Panc1 (cell line): ENCODE measurements at regions not wholly inside any gene's neighbourhood (a gene's known extent, or its start where the extent isn't known, plus 50 kb on each side); places are given as distances from the start of the nearest gene placed in this dataset.

ENCODE experiments used
- ATAC-seq: fragments of 200-7000 bp; cut with Tn5 transposase; 2 replicates; pipeline ENCODE4 v1.9.1; 2020; ENCODE audit warnings: mild to moderate bottlenecking, moderate library complexity
- BruUV-seq: library from RNA; stranded (reverse); fragments of 400-500 nt; replicated peaks from 2 replicates; lab custom pipeline; 2021; lab: Mats Ljungman, UMichigan
- CTCF ChIA-PET: fragments of 300-600 bp; sonication (Branson Sonifier 250); formaldehyde crosslinking; loops from one replicate; lab custom pipeline; 2022; ENCODE audit warnings: antibody characterized with exemption; lab: Charles Lee
- POLR2A ChIA-PET: fragments of 300-600 bp; sonication (Branson Sonifier 250); formaldehyde crosslinking; loops from one replicate; lab custom pipeline; 2022; ENCODE audit warnings: antibody characterized with exemption; lab: Charles Lee
- DNase-seq: peaks from one replicate; pipeline ENCODE4 v3.0.0-alpha.2; 2010; ENCODE audit warnings: low read depth, low spot score
- H3K27ac ChIP-seq: 2 replicates; pipeline ENCODE4 v1.5.1; 2011; ENCODE audit warnings: mild to moderate bottlenecking, low read length, inconsistent platforms
- H3K27me3 ChIP-seq: fragments of 200-500 bp; sonication (Bioruptor generic); 2 replicates; pipeline ENCODE4 v1.6.0; 2014; ENCODE audit warnings: low read length, inconsistent platforms; ENCODE audit not compliant: control insufficient read depth, insufficient read depth
- H3K36me3 ChIP-seq: fragments of 200-500 bp; sonication (Bioruptor generic); 2 replicates; pipeline ENCODE4 v1.5.1; 2014; ENCODE audit warnings: inconsistent platforms, mild to moderate bottlenecking, low read length, moderate library complexity; ENCODE audit not compliant: control insufficient read depth, insufficient read depth
- H3K4me1 ChIP-seq: 2 replicates; pipeline ENCODE4 v1.5.1; 2011; ENCODE audit warnings: inconsistent platforms, mild to moderate bottlenecking, low read length, moderate library complexity; ENCODE audit not compliant: control insufficient read depth, insufficient read depth
- H3K4me3 ChIP-seq, 2 experiments: 2 replicates each; pipeline ENCODE4 v1.5.1; 2011 to 2012; ENCODE audit warnings: low read depth in 2 of 2, low read length in 2 of 2, mild to moderate bottlenecking in 2 of 2, inconsistent platforms in 1 of 2, moderate library complexity in 1 of 2
- H3K9me3 ChIP-seq: fragments of 200-500 bp; sonication (Bioruptor generic); 2 replicates; pipeline ENCODE4 v1.5.1; 2014; ENCODE audit warnings: low read depth, mild to moderate bottlenecking, inconsistent platforms, low read length, moderate library complexity; ENCODE audit not compliant: control insufficient read depth, insufficient read depth
- POLR2AphosphoS5 ChIP-seq: IDR thresholded peaks from 2 replicates; pipeline ENCODE4 v1.6.1; 2012; ENCODE audit warnings: mild to moderate bottlenecking, low read depth, low read length, moderate library complexity
- SIN3A ChIP-seq: IDR thresholded peaks from 2 replicates; pipeline ENCODE4 v1.6.1; 2012; ENCODE audit warnings: low read depth, mild to moderate bottlenecking, low read length, moderate library complexity, borderline replicate concordance; ENCODE audit not compliant: insufficient read depth
- TCF7L2 ChIP-seq: IDR thresholded peaks from 2 replicates; pipeline ENCODE4 v1.6.1; 2011; ENCODE audit warnings: mild to moderate bottlenecking, low read depth, low read length, inconsistent platforms
- in situ Hi-C: cut with HindIII; loops from 2 replicates; pipeline ENCODE4 v1.10.0; 2016; ENCODE audit warnings: low sequenced_read_pairs, low pct_unique_long_range_greater_than_20kb
- intact Hi-C: fragments of 100-400 bp; cut with micrococcal nuclease; formaldehyde crosslinking; loops from one replicate; pipeline ENCODE4 v1.10.0; 2022; ENCODE audit not compliant: unreplicated experiment
- TF ChIP-seq, protein P1 (sequence below), 2 experiments: IDR thresholded peaks; 2 replicates each; pipeline ENCODE4 v1.6.1; 2011 to 2012; ENCODE audit warnings: low read depth in 2 of 2, control low read depth in 1 of 2, low read length in 1 of 2, mild to moderate bottlenecking in 1 of 2, moderate library complexity in 1 of 2; ENCODE audit not compliant: insufficient read depth in 1 of 2
- TF ChIP-seq, protein P2 (sequence below): fragments of 450-650 bp; IDR thresholded peaks from 2 replicates; pipeline ENCODE4 v1.5.1; 2017; ENCODE audit warnings: mild to moderate bottlenecking

DNA sequence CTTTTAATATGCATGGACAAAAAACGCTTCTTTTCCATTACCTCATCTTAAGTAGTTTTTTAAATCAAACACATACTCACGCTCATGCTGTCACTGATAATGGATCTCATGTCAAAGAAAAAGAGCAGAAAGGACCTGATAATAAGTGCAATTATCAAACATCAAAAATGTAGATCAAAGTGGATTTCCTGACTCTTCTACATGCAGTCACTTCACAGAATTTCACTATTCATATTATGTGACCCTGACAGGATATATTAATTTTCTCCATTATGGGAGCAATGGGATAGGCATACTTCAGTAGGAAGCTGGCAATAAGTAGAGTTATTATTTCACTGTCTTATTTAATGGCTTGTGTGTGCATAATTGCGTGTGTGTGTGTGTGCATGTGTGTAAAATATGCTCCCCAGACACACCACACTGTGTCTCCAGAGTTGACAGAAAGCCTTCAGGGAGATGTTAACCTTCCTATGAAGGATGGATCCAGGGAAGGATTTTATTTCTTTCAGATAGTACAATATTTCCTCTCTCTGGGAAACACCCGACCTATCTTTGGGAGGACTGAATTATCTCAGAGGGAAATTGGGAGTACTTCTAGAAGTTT, 445.2 kb downstream of the SH2D1A start:
- no peak for ATAC-seq
- in situ Hi-C loops (no loop called here), intact Hi-C loops (no loop called here)
- no peak overlapping the region for H3K27ac ChIP-seq
- H3K27me3 ChIP-seq = no peaks in the 10 kb centered on the region
- DNase-seq = no peak
- H3K36me3 ChIP-seq = no peaks in the 10 kb centered on the region
- H3K4me1 ChIP-seq = no peaks in the 10 kb centered on the region
- no peaks in the 10 kb centered on the region for H3K9me3 ChIP-seq
- ChIA-PET CTCF (no interaction called here), POLR2A (no interaction called here)
- BruUV-seq = no TSS peak
- H3K4me3 ChIP-seq = no peak overlapping the region
- no peak for TF ChIP-seq TCF7L2
- TF ChIP-seq, protein P1, sequence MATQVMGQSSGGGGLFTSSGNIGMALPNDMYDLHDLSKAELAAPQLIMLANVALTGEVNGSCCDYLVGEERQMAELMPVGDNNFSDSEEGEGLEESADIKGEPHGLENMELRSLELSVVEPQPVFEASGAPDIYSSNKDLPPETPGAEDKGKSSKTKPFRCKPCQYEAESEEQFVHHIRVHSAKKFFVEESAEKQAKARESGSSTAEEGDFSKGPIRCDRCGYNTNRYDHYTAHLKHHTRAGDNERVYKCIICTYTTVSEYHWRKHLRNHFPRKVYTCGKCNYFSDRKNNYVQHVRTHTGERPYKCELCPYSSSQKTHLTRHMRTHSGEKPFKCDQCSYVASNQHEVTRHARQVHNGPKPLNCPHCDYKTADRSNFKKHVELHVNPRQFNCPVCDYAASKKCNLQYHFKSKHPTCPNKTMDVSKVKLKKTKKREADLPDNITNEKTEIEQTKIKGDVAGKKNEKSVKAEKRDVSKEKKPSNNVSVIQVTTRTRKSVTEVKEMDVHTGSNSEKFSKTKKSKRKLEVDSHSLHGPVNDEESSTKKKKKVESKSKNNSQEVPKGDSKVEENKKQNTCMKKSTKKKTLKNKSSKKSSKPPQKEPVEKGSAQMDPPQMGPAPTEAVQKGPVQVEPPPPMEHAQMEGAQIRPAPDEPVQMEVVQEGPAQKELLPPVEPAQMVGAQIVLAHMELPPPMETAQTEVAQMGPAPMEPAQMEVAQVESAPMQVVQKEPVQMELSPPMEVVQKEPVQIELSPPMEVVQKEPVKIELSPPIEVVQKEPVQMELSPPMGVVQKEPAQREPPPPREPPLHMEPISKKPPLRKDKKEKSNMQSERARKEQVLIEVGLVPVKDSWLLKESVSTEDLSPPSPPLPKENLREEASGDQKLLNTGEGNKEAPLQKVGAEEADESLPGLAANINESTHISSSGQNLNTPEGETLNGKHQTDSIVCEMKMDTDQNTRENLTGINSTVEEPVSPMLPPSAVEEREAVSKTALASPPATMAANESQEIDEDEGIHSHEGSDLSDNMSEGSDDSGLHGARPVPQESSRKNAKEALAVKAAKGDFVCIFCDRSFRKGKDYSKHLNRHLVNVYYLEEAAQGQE (IDR thresholded peaks at IDR 0.05; ENCODE audit: insufficient read depth in 1 of 2, low read depth in 2 of 2, low read length in 1 of 2) = no peak
- TF ChIP-seq SIN3A = no peak
- TF ChIP-seq POLR2AphosphoS5 = no peak
- TF ChIP-seq, protein P2, sequence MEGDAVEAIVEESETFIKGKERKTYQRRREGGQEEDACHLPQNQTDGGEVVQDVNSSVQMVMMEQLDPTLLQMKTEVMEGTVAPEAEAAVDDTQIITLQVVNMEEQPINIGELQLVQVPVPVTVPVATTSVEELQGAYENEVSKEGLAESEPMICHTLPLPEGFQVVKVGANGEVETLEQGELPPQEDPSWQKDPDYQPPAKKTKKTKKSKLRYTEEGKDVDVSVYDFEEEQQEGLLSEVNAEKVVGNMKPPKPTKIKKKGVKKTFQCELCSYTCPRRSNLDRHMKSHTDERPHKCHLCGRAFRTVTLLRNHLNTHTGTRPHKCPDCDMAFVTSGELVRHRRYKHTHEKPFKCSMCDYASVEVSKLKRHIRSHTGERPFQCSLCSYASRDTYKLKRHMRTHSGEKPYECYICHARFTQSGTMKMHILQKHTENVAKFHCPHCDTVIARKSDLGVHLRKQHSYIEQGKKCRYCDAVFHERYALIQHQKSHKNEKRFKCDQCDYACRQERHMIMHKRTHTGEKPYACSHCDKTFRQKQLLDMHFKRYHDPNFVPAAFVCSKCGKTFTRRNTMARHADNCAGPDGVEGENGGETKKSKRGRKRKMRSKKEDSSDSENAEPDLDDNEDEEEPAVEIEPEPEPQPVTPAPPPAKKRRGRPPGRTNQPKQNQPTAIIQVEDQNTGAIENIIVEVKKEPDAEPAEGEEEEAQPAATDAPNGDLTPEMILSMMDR = no peak

DNA sequence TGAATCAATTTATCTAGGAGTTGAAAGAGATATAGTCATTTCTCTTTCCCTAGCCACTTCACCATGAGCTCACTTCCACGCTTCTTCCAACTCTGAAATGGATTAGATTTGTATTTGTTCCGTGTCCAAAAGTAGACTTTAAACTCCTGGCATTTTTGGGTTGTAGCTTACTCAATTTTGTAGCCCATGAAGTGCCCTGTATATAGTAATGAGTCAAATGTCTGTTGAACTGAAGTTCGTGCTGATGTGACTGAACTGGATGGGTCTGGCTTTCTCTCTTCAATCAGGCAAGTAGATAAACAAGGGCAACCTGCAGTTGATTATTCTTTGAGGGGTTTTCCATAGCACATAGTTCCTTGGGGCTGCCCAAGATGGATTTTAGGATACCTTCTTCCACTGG, 450.6 kb downstream of the SH2D1A start:
- H3K4me1 ChIP-seq = no peaks in the 10 kb centered on the region
- ChIA-PET POLR2A (no interaction called here), CTCF (interaction anchor here (0.5 kb wide), 1 partner anchor 325 kb away, joined by 4 read pairs; no protein-coding TSS in a partner anchor)
- H3K27me3 ChIP-seq = no peaks in the 10 kb centered on the region
- DNase-seq (no peak), ATAC-seq (no peak)
- in situ Hi-C loops = no loop called here
- BruUV-seq = no TSS peak
- no peak overlapping the region for H3K4me3 ChIP-seq
- TF ChIP-seq SIN3A (no peak), POLR2AphosphoS5 (no peak), TCF7L2 (no peak)
- TF ChIP-seq, protein P1 (IDR thresholded peaks at IDR 0.05; ENCODE audit: insufficient read depth in 1 of 2, low read depth in 2 of 2, low read length in 1 of 2) = no peak
- TF ChIP-seq, protein P2 = no peak
- H3K9me3 ChIP-seq = no peaks in the 10 kb centered on the region
- H3K27ac ChIP-seq = no peak overlapping the region
- intact Hi-C loops = no loop called here
- no peaks in the 10 kb centered on the region for H3K36me3 ChIP-seq
